Stimulated activated CD8-positive, alpha-beta memory T cell treated with anti-CD3 and anti-CD28 coated beads, Interleukin-7, amount 100 ng/mL, for 24 hours (primary cell): ENCODE measurements at regions not wholly inside any gene's neighbourhood (a gene's known extent, or its start where the extent isn't known, plus 50 kb on each side); places are given as distances from the start of the nearest gene placed in this dataset.

Source experiments
- DNase-seq: peaks from one replicate; pipeline ENCODE4 v3.0.0-alpha.2; 2020; ENCODE audit warnings: low read depth

- no peak for DNase-seq
Observed at GRCh38 chr1:218526198-218526580, 181.1 kb downstream of the TGFB2 start.

DNA sequence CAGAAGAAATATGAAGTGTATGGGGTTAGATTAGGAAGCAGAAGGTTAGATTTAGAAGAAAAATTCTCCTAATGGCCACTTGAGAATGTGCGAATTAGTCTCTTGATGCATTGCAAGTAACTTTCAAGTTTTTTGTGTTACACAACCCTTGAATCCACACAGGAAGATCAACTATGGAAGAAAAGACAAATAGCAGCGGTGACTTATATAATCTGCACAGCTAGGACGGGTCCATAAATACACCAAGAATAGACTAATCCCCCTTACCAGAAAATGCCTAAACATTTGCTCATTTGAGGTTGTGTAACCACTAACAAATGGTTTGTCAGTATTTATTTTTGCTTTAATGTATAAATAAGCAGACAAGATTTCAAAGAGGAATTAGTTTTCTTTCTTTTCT lies 182.6 kb downstream of the TGFB2 start:
- no peak for DNase-seq

- DNase-seq, result no peak
Observed at GRCh38 chr1:218529646-218530300, 184.6 kb downstream of the TGFB2 start.

DNA sequence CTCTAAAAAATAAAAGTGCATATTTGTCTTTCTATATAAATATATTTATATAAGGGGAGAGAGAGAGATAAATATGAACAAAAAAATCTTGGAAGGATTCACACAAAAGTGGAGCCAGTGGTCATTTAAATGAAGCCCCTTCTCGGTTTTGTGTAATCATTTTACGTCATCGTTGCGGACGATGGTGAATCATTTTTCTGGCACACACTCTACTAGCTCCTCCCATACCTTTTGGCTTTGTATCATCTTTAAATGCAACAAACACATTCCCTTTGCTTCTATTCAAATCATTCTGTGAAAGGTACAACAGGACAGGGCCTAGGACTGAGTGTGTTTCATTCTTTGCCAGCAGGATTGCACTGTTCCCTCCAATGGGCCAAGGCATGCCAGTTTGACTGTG lies 186.8 kb downstream of the TGFB2 start:
- no peak for DNase-seq

DNA sequence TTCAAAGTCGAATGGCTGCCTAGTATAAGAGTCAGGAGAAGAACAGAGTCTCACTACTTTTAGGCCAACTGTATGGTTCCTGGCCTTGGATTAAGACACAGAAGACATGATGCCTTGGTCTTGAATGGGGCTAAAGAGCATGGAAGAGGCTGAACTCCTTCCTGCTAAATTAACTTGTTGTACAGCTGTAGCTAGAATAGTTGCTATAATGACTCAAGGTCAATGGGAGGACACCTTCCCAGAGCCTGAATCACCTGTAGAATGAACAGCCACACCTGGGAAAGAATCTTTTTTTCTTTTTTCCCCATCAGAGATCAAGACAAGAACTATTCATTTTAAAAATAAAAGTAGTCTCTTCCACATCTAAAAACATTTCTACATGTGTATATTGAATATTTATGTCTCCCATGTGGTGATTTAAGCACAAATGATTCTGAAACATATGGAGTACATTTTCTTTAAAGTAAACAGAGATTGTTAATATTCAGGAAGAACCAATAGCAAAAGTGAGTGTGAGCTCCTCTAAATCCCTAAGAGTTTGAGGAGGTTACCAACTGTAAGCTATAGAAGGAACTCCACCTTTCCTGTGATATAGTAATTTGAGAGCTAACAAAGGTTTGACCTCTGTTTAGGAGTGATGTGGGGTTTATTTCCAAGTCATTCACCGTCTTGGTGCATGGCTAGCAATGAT lies 191.3 kb downstream of the TGFB2 start:
- no peak for DNase-seq

DNA sequence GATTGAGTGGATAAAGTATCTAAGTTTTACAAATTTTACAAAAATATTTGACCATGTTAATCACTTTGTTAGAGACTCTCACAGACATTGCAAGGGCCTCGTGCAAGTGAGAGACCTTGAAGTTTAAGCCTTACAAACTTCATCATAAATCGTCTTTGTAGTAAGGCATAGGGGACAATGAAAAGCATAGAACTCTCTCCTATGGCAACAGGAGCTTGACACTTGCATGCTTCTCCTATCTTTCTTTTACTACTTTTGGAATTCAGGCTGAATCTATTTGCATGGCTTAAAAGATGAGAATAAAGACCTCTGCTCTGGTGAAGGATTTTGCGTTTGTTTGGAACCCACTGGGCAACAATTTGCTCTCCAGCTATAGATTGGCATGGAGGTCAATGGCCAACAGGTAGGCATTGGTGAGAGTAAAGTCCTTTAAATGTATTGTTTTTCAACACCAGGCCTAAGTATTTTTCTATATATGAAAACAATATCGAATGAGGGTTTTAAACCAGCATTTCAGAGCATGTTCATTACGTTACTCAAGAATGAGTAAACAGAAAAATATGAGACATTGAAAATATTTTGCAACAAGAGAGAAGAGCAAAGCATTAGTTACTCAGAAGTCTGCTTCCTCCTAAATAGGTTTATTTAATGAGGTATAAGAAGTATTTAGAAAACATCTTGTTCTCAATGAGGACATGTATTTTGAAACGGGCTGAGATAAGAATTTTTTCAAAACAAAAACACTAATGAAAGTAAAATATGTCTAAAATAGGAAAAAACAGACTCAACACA lies 192.2 kb downstream of the TGFB2 start:
- DNase-seq, result no peak

DNA sequence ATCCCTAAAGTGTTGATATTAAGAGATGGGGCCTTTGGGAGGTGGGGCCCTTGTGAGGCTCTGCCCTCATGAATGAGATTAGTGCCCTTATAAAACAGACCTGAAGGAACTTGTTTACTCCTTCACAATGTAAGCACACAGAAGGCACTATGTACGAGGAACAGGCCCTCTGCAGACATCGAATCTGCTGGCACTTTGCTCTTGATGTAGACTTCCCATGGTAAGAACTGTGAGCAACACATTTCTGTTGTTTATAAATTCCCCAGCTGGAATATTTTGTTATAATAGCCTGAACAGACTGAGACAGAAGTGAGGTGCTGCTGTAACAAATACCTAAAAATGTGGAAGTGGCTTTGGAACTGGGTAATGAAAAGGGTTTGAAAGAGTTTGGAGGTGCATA lies 193.2 kb downstream of the TGFB2 start:
- DNase-seq, result no peak

GRCh38 chr1:218546314-218546713 lies 201.2 kb downstream of the TGFB2 start:
- DNase-seq, result no peak

GRCh38 chr1:218547957-218548730 lies 203.0 kb downstream of the TGFB2 start:
- no peak for DNase-seq

DNA sequence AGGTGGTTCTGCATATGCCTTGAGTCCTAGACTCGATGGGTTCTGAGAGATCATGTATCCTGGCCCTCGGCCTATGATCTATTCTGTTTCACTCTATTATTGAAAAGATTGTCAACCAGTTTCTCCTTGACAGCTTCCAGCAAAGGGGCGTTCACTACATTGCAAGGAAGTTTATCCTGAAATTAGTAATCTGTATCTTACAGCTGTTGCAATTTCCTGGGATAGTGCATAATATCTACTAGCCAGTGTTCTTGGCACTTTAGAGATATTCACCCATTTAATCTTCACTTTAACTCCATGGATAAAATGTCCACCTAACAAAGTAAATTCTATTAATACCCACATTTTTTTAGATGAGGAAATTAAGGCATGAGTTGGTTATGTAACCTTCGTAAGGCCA lies 203.6 kb downstream of the TGFB2 start:
- DNase-seq, result no peak

DNA sequence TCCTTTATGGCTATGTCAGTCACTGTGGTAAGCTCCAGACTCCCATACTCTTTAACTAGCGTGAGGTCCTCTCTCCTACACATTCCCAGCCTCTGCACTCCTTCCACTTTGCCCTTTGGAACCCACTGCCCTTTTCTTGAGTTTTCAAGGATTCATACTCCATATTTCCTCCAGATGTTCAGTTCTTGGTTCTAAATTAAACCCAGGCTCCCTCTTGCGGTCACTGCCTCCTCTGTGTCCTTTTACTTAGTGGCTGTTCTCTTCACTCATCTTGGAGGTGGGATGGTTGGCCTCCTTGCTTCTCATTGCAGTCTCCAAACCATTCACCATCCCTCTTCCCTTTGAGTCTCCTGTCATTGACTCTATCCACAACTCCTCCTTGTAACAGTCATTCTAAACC lies 208.1 kb downstream of the TGFB2 start:
- no peak for DNase-seq

DNA sequence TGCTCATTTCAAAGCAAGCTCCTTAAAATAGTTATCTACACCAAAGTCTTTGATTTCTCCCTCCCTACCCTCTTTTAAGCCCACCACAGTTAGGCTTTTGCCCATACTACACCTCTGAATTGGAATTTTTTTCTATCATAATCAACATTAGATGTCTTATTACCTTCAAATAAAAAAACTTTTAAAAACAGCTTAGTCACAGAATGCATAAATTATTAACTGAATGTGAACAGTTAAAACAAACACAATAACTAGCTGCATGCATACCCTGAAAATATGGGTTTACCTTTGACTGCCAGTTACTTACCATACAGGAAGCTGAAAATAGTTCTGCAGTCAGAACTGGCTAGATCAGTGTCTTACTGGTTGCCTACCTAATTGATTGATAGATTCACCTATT lies 210.9 kb downstream of the TGFB2 start:
- DNase-seq, result no peak

GRCh38 chr1:218557731-218558130 lies 212.6 kb downstream of the TGFB2 start:
- no peak for DNase-seq

DNA sequence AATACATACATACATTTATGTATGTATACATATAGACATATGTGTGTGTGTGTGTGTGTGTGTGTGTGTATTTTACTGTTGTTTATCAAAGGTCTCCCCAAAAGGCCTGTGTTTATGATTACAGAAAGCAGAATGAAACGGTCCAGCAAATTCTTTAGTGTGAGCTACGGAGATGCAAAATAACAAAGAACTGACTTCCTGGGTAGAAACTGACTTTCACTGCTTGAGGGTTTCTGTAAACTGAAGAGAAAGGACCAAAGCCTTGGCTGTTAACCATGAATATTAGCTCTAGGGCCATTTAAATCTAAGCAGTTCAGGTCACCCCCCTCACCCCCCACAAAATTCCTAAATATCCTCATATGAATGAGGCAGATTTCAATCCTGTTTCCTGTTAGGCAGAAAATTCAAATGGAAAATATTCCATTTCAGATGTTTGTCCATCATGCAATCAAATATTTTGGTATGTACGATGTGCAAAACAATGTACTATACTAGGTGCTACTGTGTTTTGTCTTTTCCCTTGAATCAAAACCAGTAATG lies 213.2 kb downstream of the TGFB2 start:
- no peak for DNase-seq

GRCh38 chr1:218565377-218565776 lies 220.2 kb downstream of the TGFB2 start:
- DNase-seq, result no peak

- DNase-seq, result no peak
Observed at GRCh38 chr1:218568962-218569550, 223.9 kb downstream of the TGFB2 start.

DNA sequence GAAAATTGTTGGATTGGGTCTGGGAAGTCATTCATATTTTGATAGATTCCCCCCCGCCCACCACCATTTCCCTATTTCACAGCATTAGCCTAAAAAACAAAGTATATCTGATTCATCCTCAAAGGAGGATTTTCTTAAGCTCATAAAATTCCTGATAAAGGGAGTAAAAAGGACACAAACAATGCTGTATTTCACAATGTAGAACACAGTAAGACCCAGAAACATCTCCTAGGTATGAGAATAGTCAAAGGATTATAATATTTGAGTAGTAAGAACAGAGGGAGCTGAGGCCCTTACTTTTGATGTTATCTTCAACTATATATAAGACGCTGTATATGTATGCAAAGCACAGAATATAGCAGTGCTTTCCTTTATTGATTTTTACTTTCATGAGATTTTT lies 225.3 kb downstream of the TGFB2 start:
- DNase-seq, result no peak

DNA sequence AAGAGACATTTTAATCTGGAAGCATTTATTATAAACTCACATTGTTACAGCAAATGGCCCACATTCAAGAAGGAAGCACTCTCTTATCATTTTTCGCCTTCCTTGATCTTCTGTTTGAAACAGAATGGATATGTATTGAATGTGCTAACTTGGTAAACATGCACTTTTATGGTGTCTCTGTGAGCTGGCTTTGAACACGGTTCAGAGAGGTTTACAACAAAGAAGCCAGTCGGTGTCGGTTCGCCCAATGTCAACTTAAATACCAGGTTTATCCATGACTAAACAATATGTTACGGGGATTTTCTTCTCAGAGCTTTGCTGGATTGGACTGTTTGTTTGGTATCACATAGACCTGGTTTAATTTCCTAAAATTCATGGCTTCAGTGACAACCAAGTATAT lies 226.4 kb downstream of the TGFB2 start:
- DNase-seq, result no peak

DNA sequence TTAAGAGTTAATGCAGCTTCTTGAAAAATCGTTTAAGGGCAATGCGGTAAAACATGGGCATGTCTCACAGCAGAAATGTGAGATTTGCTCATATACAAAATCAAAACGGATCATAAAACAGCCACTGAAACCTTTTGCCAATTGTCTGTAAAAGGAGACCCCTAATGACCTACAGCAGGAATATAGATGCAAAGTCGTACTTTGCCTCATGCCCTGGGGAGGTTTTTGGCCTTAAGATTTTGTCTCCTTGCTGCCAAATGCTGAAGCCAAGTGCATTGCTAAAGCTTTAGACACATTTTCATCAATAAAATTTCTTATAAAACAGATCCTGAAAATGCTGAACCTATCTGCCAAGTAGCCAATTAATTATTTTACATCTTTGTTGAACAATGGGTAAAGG lies 226.9 kb downstream of the TGFB2 start:
- no peak for DNase-seq

GRCh38 chr1:218573925-218574324 lies 228.8 kb downstream of the TGFB2 start:
- no peak for DNase-seq

DNA sequence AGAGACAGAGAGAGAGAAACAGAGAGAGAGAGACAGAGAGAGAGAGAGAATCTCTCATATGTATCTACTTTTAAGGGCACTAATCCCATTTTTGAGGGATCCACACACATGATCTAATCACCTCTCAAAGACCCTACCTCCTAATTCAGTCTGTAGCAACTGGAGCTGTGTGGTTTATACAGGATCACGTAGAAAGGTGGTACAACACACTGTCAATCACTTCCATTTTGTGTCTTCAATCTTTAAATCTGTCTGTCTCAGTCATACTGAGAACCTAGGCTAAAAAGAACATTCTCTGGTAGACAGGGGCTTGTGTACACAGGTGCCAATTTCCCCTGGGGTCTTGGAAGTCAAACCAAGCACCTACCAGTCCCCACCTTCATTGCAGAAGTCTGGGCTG lies 229.9 kb downstream of the TGFB2 start:
- no peak for DNase-seq

DNA sequence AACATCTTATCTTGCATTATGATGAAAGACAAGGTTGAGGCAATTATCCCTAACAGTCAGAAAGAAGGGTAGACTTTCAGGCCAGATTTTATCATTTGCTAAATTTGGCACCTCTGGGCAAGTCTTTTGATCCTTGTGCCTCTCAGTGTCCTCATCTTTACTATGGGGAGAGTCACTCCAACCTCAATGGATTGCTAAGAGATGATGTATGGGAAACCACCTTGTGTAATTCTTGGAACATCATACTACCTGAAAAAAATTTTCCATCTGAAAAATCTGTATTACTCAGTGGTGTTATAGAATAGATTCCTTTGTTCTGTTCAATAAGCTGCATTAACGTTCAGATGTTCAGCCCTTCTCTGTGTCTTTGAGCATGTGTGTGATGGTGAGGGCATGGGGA lies 230.7 kb downstream of the TGFB2 start:
- no peak for DNase-seq
